GM19043 (cell line): ENCODE measurements at regions not wholly inside any gene's neighbourhood (a gene's known extent, or its start where the extent isn't known, plus 50 kb on each side); places are given as distances from the start of the nearest gene placed in this dataset.
"Not testable (repeated sequence)": the region's sequence is repeated elsewhere in the genome, so short reads cannot be mapped to it uniquely, and the experiment has no call there.

Experiments
- ATAC-seq: cut with Tn5 transposase; IDR thresholded peaks from one replicate; pipeline ENCODE4 v1.9.1; 2021; ENCODE audit warnings: low read depth; ENCODE audit not compliant: unreplicated experiment

- ATAC-seq = no peak
Measured at GRCh38 chr6:168369786-168370185, 50.2 kb upstream of the DACT2 start.

- ATAC-seq = peak; percentile 66
Measured at GRCh38 chr6:168370310-168370991, 50.9 kb upstream of the DACT2 start.

GRCh38 chr6:168371185-168371584 lies 51.6 kb upstream of the DACT2 start:
- no peak for ATAC-seq

- ATAC-seq = no peak
Measured at GRCh38 chr6:168371618-168371980, 52.0 kb upstream of the DACT2 start.

- no peak for ATAC-seq
Measured at GRCh38 chr6:168371981-168372711, 52.6 kb upstream of the DACT2 start.

GRCh38 chr6:168372889-168373288 lies 53.3 kb upstream of the DACT2 start:
- no peak for ATAC-seq

- no peak for ATAC-seq
Measured at GRCh38 chr6:168373389-168373788, 53.8 kb upstream of the DACT2 start.

GRCh38 chr6:168374051-168374502 lies 54.5 kb upstream of the DACT2 start:
- ATAC-seq = no peak

- ATAC-seq = no peak
Measured at GRCh38 chr6:168374541-168375071, 55.0 kb upstream of the DACT2 start.

- no peak for ATAC-seq
Measured at GRCh38 chr6:168376120-168376519, 56.5 kb upstream of the DACT2 start.

GRCh38 chr6:168376811-168377483 lies 57.4 kb upstream of the DACT2 start:
- ATAC-seq = no peak

GRCh38 chr6:168377484-168377855 lies 57.9 kb upstream of the DACT2 start:
- no peak for ATAC-seq

- no peak for ATAC-seq
Measured at GRCh38 chr6:168377856-168378832, 58.6 kb upstream of the DACT2 start.

GRCh38 chr6:168379579-168379978 lies 60.0 kb upstream of the DACT2 start:
- ATAC-seq = not testable (repeated sequence)

- ATAC-seq = not testable (repeated sequence)
Measured at GRCh38 chr6:168380166-168380955, 60.6 kb upstream of the SMOC2 start.

GRCh38 chr6:168380956-168381605 lies 59.9 kb upstream of the SMOC2 start:
- ATAC-seq = no peak

GRCh38 chr6:168381726-168382458 lies 59.1 kb upstream of the SMOC2 start:
- no peak for ATAC-seq
